ENCODE measurements at regions not wholly inside any gene's neighbourhood (a gene's known extent, or its start where the extent isn't known, plus 50 kb on each side); places are given as distances from the start of the nearest gene placed in this dataset.

DNA sequence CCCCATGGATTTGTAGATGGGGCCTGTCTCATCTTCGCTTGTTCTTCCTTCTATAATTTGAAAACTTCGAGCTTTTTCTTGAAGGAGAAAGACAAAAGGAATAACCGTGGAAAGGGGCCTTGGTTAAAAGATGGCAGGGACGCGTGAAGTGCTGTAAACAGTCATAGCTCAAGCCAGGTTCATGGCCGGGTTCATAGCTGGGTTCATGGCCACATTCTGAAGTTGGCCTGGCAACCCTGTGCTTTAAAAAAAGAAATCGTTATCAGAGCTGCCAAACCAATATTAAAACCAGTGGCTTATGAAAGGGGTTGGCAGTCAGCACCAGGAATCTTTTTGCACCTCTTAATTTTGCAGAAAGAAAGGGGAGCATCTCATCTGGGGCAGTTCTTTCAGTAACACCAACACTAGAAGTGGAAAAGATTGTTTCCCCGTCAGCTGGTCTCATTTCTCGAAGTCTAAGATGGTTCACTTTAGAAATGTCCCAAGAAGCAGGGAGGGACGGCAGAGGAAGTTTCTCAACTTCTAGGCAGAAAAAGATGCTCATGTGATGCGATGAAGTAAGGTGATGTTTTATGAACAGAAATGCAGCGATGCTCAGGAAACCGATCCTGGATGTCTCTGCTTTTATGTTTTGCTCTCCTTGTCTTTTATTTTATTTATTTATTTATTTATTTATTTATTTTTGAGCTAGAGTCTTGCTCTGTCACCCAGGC, 193.1 kb upstream of the TBX3 start:
- Mint-ChIP-seq H3K4me3 (no peak overlapping the region), H3K9me3 (no peaks in the 10 kb centered on the region), H3K36me3 (no peaks in the 10 kb centered on the region), H3K27ac (no peak overlapping the region), H3K27me3 (no peaks in the 10 kb centered on the region), H3K4me1 (no peaks in the 10 kb centered on the region)
- DNase-seq, result no peak

DNA sequence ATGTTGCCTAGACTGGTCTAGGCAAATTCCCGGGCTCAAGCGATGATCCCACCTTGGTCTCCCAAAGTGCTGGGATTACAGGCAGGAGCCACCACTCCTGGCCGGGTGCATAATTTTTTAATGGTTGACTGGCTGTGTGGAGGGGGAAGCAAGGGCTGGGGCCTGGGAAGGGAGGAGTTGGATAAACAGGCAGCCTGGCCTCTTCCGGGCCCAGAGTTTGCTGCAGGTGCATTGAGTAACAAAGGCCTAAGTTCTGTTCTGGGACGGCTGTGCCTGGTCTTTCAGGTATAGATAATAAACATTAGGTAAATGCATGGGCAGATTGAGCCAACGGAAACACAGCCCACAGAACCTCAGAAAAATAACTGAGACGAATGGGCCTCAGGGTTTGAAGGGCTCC, 191.3 kb upstream of the TBX3 start:
- Mint-ChIP-seq H3K9me3 (no peaks in the 10 kb centered on the region), H3K27ac (no peak overlapping the region), H3K36me3 (no peaks in the 10 kb centered on the region), H3K27me3 (peaks cover 6% of the 10 kb centered on the region), H3K4me3 (no peak overlapping the region), H3K4me1 (no peaks in the 10 kb centered on the region)
- no peak for DNase-seq

GRCh38 chr12:114873656-114874055, 189.7 kb upstream of the TBX3 start:
- no peak for DNase-seq
- Mint-ChIP-seq H3K9me3 (no peaks in the 10 kb centered on the region), H3K27me3 (peaks cover 6% of the 10 kb centered on the region), H3K4me3 (no peak overlapping the region), H3K27ac (no peak overlapping the region), H3K36me3 (no peaks in the 10 kb centered on the region), H3K4me1 (no peaks in the 10 kb centered on the region)

DNA sequence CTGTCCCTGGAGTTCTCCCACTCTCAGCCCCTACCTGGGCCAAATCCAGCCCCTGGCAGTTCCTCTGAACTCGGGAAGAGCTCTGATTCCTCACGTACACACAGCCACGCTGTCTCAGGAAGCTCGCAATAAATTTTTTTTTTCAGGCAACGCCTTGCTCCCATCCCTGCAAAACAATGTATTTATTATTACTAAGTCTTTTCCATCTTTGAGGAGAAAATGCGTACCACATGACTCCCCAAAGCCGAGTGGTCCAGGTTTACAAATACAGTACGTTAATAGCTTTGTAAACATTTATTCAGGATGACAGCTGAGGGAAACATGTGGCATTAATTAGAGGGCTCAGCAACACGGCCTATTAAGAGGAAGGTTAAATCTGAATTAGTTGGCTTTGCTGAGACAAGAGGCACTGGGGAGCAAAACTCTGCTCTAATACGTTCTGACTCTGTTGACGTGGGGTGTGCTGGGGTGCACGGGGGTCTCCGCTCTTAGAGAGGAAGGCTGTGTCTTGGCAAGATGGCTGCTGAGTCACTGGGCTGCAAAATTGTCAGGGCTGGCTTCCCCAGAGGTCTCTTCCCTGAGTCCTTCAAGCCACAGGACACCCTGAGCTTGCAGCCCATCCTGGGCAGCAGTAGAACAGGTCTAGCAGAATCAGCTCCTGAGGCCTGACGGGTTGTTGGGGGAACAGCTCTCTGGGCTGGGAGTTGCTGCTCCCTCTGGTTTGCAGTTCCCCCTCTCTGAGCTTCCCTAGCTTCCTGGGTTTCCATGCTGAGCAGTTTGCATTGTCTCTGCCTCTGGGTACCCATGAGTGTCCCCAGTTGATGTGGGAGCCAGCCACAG, 185.2 kb upstream of the TBX3 start:
- no peak overlapping the region for H3K27ac Mint-ChIP-seq
- H3K27me3 Mint-ChIP-seq, result peaks cover 6% of the 10 kb centered on the region
- H3K9me3 Mint-ChIP-seq, result peaks cover 4% of the 10 kb centered on the region
- H3K4me1 Mint-ChIP-seq, result no peaks in the 10 kb centered on the region
- H3K36me3 Mint-ChIP-seq, result no peaks in the 10 kb centered on the region
- no peak overlapping the region for H3K4me3 Mint-ChIP-seq
- DNase-seq, result no peak

- H3K4me1 Mint-ChIP-seq, result no peaks in the 10 kb centered on the region
- peaks cover 8% of the 10 kb centered on the region for H3K9me3 Mint-ChIP-seq
- H3K27me3 Mint-ChIP-seq, result peaks cover 6% of the 10 kb centered on the region
- no peak overlapping the region for H3K4me3 Mint-ChIP-seq
- no peak overlapping the region for H3K27ac Mint-ChIP-seq
- H3K36me3 Mint-ChIP-seq, result no peaks in the 10 kb centered on the region
- no peak for DNase-seq
Observed at GRCh38 chr12:114866331-114866730, 182.4 kb upstream of the TBX3 start.

- H3K4me3 Mint-ChIP-seq, result no peak overlapping the region
- no peaks in the 10 kb centered on the region for H3K36me3 Mint-ChIP-seq
- peaks cover 8% of the 10 kb centered on the region for H3K9me3 Mint-ChIP-seq
- DNase-seq, result no peak
- H3K27me3 Mint-ChIP-seq, result no peaks in the 10 kb centered on the region
- no peak overlapping the region for H3K27ac Mint-ChIP-seq
- no peaks in the 10 kb centered on the region for H3K4me1 Mint-ChIP-seq
Observed at GRCh38 chr12:114864837-114865551, 181.0 kb upstream of the TBX3 start.

- no peaks in the 10 kb centered on the region for H3K27me3 Mint-ChIP-seq
- no peaks in the 10 kb centered on the region for H3K36me3 Mint-ChIP-seq
- no peak overlapping the region for H3K27ac Mint-ChIP-seq
- DNase-seq, result no peak
- H3K4me3 Mint-ChIP-seq, result no peak overlapping the region
- peaks cover 8% of the 10 kb centered on the region for H3K9me3 Mint-ChIP-seq
- no peaks in the 10 kb centered on the region for H3K4me1 Mint-ChIP-seq
Observed at GRCh38 chr12:114863911-114864310, 179.9 kb upstream of the TBX3 start.

DNA sequence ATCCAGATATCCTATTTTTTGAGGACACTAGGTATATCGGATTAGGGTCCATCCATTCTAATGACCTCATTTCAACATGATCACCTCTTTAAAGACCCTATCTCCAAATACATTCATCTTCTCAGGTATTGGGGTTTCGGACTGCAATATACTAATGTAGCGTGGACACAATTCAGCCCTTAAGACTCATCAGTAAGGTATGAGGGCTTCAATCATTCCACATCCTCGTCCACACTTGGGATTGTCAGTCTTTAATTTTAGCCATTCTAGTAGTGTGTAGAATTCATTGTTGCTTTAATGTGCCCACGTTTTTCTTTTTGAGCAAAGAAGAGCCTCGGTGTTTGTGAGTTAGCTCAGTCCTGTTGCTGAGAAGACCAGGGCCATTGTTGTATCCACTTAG, 177.0 kb upstream of the TBX3 start:
- Mint-ChIP-seq H3K27ac (no peak overlapping the region), H3K4me3 (no peak overlapping the region), H3K4me1 (no peaks in the 10 kb centered on the region), H3K27me3 (peaks cover 3% of the 10 kb centered on the region), H3K36me3 (no peaks in the 10 kb centered on the region), H3K9me3 (peaks cover 14% of the 10 kb centered on the region)
- no peak for DNase-seq

DNA sequence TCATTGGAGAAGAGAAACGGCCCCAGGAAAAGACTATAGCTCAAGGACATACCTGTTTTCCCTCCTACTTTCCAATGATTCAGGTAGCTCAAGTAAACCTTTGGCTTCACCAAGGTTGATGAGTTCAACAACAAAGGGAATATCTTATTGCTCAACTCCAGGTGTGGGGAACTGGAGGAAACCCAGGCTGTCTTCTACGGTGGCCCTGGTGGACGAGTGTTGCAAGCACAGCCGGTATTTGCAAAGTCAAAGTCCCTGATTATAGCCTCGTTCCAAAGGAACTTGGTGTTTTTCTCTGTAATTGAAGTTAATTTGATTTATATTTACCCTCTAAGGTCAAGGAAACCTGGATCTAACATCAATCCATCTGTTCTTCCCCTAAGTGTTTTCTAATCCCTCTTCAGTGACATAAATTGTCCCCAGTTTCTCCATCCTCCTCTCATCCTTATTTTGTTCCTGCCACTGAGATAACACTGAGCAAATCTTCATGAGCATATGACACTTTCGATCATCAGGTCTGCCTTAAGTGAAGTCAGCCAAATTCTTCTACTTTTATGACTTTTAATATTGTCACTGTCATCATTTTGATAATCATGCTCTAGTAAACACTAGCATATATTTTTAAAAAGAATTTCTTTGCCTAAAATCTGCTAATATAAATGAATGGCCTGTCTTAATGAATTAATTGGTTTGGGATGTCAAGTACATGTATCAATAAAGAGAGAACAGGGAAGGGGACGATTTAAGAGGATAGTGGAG, 174.6 kb upstream of the TBX3 start:
- Mint-ChIP-seq H3K36me3 (no peaks in the 10 kb centered on the region), H3K4me3 (no peak overlapping the region), H3K27me3 (peaks cover 3% of the 10 kb centered on the region), H3K27ac (no peak overlapping the region), H3K9me3 (peaks cover 12% of the 10 kb centered on the region), H3K4me1 (no peaks in the 10 kb centered on the region)
- no peak for DNase-seq

- no peak for DNase-seq
- Mint-ChIP-seq H3K4me1 (no peaks in the 10 kb centered on the region), H3K27ac (no peak overlapping the region), H3K27me3 (peaks cover 7% of the 10 kb centered on the region), H3K36me3 (no peaks in the 10 kb centered on the region), H3K9me3 (peaks cover 14% of the 10 kb centered on the region), H3K4me3 (no peak overlapping the region)
Observed at GRCh38 chr12:114855678-114856077, 171.7 kb upstream of the TBX3 start.

GRCh38 chr12:114852976-114853529, 169.1 kb upstream of the TBX3 start:
- Mint-ChIP-seq H3K9me3 (peaks cover 13% of the 10 kb centered on the region), H3K27ac (no peak overlapping the region), H3K4me1 (no peaks in the 10 kb centered on the region), H3K4me3 (no peak overlapping the region), H3K36me3 (no peaks in the 10 kb centered on the region), H3K27me3 (peaks cover 10% of the 10 kb centered on the region)
- no peak for DNase-seq

GRCh38 chr12:114851981-114852380, 168.0 kb upstream of the TBX3 start:
- Mint-ChIP-seq H3K27me3 (peaks cover 7% of the 10 kb centered on the region), H3K4me1 (no peaks in the 10 kb centered on the region), H3K9me3 (peaks cover 10% of the 10 kb centered on the region), H3K4me3 (no peak overlapping the region), H3K27ac (no peak overlapping the region), H3K36me3 (no peaks in the 10 kb centered on the region)
- no peak for DNase-seq

GRCh38 chr12:114850661-114851275, 166.8 kb upstream of the TBX3 start:
- peaks cover 7% of the 10 kb centered on the region for H3K27me3 Mint-ChIP-seq
- no peaks in the 10 kb centered on the region for H3K4me1 Mint-ChIP-seq
- H3K36me3 Mint-ChIP-seq, result no peaks in the 10 kb centered on the region

GRCh38 chr12:114848666-114849065, 164.7 kb upstream of the TBX3 start:
- H3K4me3 Mint-ChIP-seq, result no peak overlapping the region
- H3K27me3 Mint-ChIP-seq, result peaks cover 7% of the 10 kb centered on the region
- peaks cover 6% of the 10 kb centered on the region for H3K9me3 Mint-ChIP-seq
- no peaks in the 10 kb centered on the region for H3K36me3 Mint-ChIP-seq
- no peak for DNase-seq
- H3K4me1 Mint-ChIP-seq, result no peaks in the 10 kb centered on the region
- H3K27ac Mint-ChIP-seq, result no peak overlapping the region

More at GRCh38 chr12:114850661-114851275, 166.8 kb upstream of the TBX3 start:
- H3K9me3 Mint-ChIP-seq, result peaks cover 8% of the 10 kb centered on the region
- no peak overlapping the region for H3K4me3 Mint-ChIP-seq
- no peak overlapping the region for H3K27ac Mint-ChIP-seq
- DNase-seq, result no peak
